B cell (primary cell): ENCODE measurements at regions not wholly inside any gene's neighbourhood (a gene's known extent, or its start where the extent isn't known, plus 50 kb on each side); places are given as distances from the start of the nearest gene placed in this dataset.

ENCODE experiments used
- CTCF ChIP-seq: fragments of 200-600 bp; IDR thresholded peaks from one replicate; pipeline ENCODE4 v1.8.0; 2022; ENCODE audit warnings: antibody characterized with exemption, mild to moderate bottlenecking
- EZH2 ChIP-seq: IDR thresholded peaks from 2 replicates; pipeline ENCODE4 v1.6.1; 2012; ENCODE audit warnings: borderline replicate concordance, low read depth, mild to moderate bottlenecking, moderate library complexity, low read length; ENCODE audit not compliant: insufficient read depth, poor library complexity, severe bottlenecking

DNA sequence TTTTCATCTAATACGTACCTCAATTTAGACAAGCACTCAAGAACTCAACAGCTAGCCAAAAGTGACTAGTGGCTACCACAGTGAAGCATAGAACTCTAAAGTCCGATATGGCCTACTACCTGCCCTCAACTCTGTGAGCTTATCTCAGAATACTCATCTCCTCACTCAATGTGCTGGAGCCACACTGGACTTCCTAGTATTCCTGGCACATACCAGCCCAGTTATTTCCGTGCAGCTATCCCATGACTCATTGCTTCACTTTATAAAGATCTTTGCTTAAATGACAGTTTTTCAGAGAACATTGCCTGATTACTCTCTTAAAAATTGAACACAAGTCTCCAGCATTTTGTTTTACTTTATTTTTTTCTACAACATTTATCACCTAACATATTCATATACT lies 524.7 kb downstream of the PYDC2 start:
- TF ChIP-seq CTCF: no peak
- TF ChIP-seq EZH2: no peak
